K562 (cell line): ENCODE measurements at regions not wholly inside any gene's neighbourhood (a gene's known extent, or its start where the extent isn't known, plus 50 kb on each side); places are given as distances from the start of the nearest gene placed in this dataset.

Source experiments
- ATAC-seq: fragments of 200-7000 bp; cut with Tn5 transposase; 3 replicates; pipeline ENCODE4 v1.9.1; 2020; ENCODE audit warnings: moderate library complexity
- BruUV-seq: library from RNA; stranded (reverse); fragments of 400-500 nt; replicated peaks from 2 replicates; lab custom pipeline; 2021; lab: Mats Ljungman, UMichigan
- CTCF ChIA-PET: fragments of 300-600 bp; formaldehyde crosslinking; extraction: SDS; loops from one replicate; lab custom pipeline; 2021; ENCODE audit warnings: low intra/inter-chr PET ratio; lab: Yijun Ruan, JAX
- POLR2A ChIA-PET: fragments of 300-600, 350-650 bp; sonication (Branson Sonifier 250); formaldehyde crosslinking; extraction: SDS; loops from one replicate; lab custom pipeline; 2021; ENCODE audit warnings: antibody characterized with exemption, inconsistent platforms; lab: Yijun Ruan, JAX
- DNase-seq, 4 experiments: peaks; one replicate each; pipeline versions ENCODE4 v3.0.0 to v3.0.0-alpha.2; 2011 to 2018; ENCODE audit warnings: low spot score in 3 of 4, mixed read lengths in 3 of 4; ENCODE audit errors: extremely low read depth in 1 of 4
- FAIRE-seq: peaks from 2 replicates; lab custom pipeline; 2011; peaks lifted over from hg19 to GRCh38; lab: Jason Lieb, UNC
- H2AFZ ChIP-seq: 2 replicates; pipeline ENCODE4 v1.6.0; 2011; ENCODE audit warnings: low read depth, low read length, control low read depth, inconsistent platforms
- H3K27ac ChIP-seq: fragments of 200-600 bp; 3 replicates; pipeline ENCODE4 v1.8.0; 2011; ENCODE audit warnings: low read depth, mild to moderate bottlenecking, control low read depth, inconsistent platforms, low read length, moderate library complexity, mixed read lengths; ENCODE audit errors: extremely low read depth
- H3K27me3 ChIP-seq, 2 experiments: fragments of 300-600 bp in 1 of 2; 2 replicates in 1 of 2; 3 replicates in 1 of 2; pipeline versions ENCODE4 v1.6.0 to v1.8.0; 2011; ENCODE audit warnings: inconsistent platforms in 2 of 2, low read length in 2 of 2, mild to moderate bottlenecking in 1 of 2, mixed read lengths in 1 of 2, moderate library complexity in 1 of 2; ENCODE audit not compliant: control insufficient read depth in 2 of 2, insufficient read depth in 2 of 2
- H3K36me3 ChIP-seq: fragments of 300-600 bp; 3 replicates; pipeline ENCODE4 v1.8.0; 2011; ENCODE audit warnings: mild to moderate bottlenecking, low read length, inconsistent platforms; ENCODE audit not compliant: control insufficient read depth, insufficient read depth
- H3K4me1 ChIP-seq, 2 experiments: fragments of 200-600 bp in 1 of 2; replicated peaks in 1 of 2; 2 replicates in 1 of 2; 3 replicates in 1 of 2; pipeline versions ENCODE4 v1.5.1 to v1.8.0; 2011; ENCODE audit warnings: inconsistent platforms in 2 of 2, low read length in 2 of 2, mild to moderate bottlenecking in 1 of 2, mixed read lengths in 1 of 2, moderate library complexity in 1 of 2; ENCODE audit not compliant: control insufficient read depth in 2 of 2, insufficient read depth in 2 of 2
- H3K4me2 ChIP-seq: 2 replicates; pipeline ENCODE4 v1.6.1; 2011; ENCODE audit warnings: low read length, control low read depth, inconsistent platforms, mixed read lengths; ENCODE audit not compliant: insufficient read depth
- H3K4me3 ChIP-seq: fragments of 200-600 bp; sonication (generic), shearing (Covaris generic); 2 replicates; pipeline ENCODE4 v1.5.1; 2016; ENCODE audit warnings: control low read depth, inconsistent platforms
- H3K79me2 ChIP-seq: fragments of 200-600 bp; 3 replicates; pipeline ENCODE4 v1.8.0; 2011; ENCODE audit warnings: low read length, inconsistent platforms; ENCODE audit not compliant: control insufficient read depth, insufficient read depth
- H3K9ac ChIP-seq, 2 experiments: 2 replicates each; pipeline versions ENCODE4 v1.6.0 to v1.6.1; 2011; ENCODE audit warnings: low read depth in 2 of 2, low read length in 2 of 2, control low read depth in 1 of 2, inconsistent platforms in 1 of 2, mild to moderate bottlenecking in 1 of 2, mixed read lengths in 1 of 2; ENCODE audit not compliant: insufficient read depth in 1 of 2
- H3K9me1 ChIP-seq: one replicate; pipeline ENCODE4 v1.6.0; 2011; ENCODE audit warnings: inconsistent platforms, mild to moderate bottlenecking, low read length, moderate library complexity; ENCODE audit not compliant: control insufficient read depth, insufficient read depth
- H3K9me3 ChIP-seq: replicated peaks from 2 replicates; pipeline ENCODE4 v1.5.1; 2011; ENCODE audit warnings: low read depth, low read length, inconsistent platforms; ENCODE audit not compliant: control insufficient read depth, insufficient read depth
- H4K20me1 ChIP-seq: replicated peaks from 2 replicates; pipeline ENCODE4 v1.6.1; 2011; ENCODE audit warnings: low read length, inconsistent platforms, mixed read lengths; ENCODE audit not compliant: control insufficient read depth, insufficient read depth
- C11orf30 ChIP-seq: fragments of 450-650 bp; IDR thresholded peaks from 2 replicates; pipeline ENCODE4 v1.6.1; 2016; ENCODE audit warnings: low read depth, mild to moderate bottlenecking
- ILF3 ChIP-seq: fragments of 450-650 bp; IDR thresholded peaks from 2 replicates; pipeline ENCODE4 v1.6.1; 2018; ENCODE audit warnings: antibody characterized with exemption, mild to moderate bottlenecking, moderate library complexity, borderline replicate concordance
- MAFF ChIP-seq: IDR thresholded peaks from 2 replicates; pipeline ENCODE4 v1.6.1; 2012; ENCODE audit warnings: low read length, improper control_type of control experiment
- MAFG ChIP-seq: fragments of 450-650 bp; conservative IDR thresholded peaks from 2 replicates; pipeline ENCODE4 v1.6.1; 2016; ENCODE audit warnings: missing genetic modification characterization, missing compliant biosample characterization
- MAFK ChIP-seq: IDR thresholded peaks from 2 replicates; pipeline ENCODE4 v1.6.1; 2011; ENCODE audit warnings: low read length, improper control_type of control experiment
- NCOA2 ChIP-seq, 2 experiments: fragments of 450-650 bp; IDR thresholded peaks; 2 replicates each; pipeline ENCODE4 v1.6.1; 2018; ENCODE audit warnings: mild to moderate bottlenecking in 2 of 2, moderate library complexity in 1 of 2; ENCODE audit not compliant: partially characterized antibody in 2 of 2
- PHF20 ChIP-seq: fragments of 450-650 bp; IDR thresholded peaks from 2 replicates; pipeline ENCODE4 v1.6.1; 2018; ENCODE audit not compliant: partially characterized antibody
- ZNF316 ChIP-seq: fragments of 450-650 bp; IDR thresholded peaks from 2 replicates; pipeline ENCODE4 v1.6.1; 2016
- WGBS: fragments of 100-300 bp; shearing (Covaris generic); methylation state at CpG from one replicate; pipeline ENCODE4 v1.1.6; 2016; ENCODE audit warnings: low coverage, mixed read lengths; ENCODE audit not compliant: insufficient coverage; ENCODE audit errors: missing lambda C conversion rate; 5-methylcytosine and 5-hydroxymethylcytosine counted together
- in situ Hi-C: fragments of 300-500 bp; cut with MboI; formaldehyde crosslinking; loops from 4 replicates; pipeline ENCODE4 v1.15.0; 2018; ENCODE audit warnings: inconsistent platforms, mixed read lengths
- intact Hi-C: fragments of 100-400 bp; cut with micrococcal nuclease; formaldehyde crosslinking; loops from 2 replicates; pipeline ENCODE4 v1.14.2; 2022
- TF ChIP-seq, protein P1 (sequence below): fragments of 250-450 bp; sonication (Bioruptor Pico); IDR thresholded peaks from 2 replicates; pipeline ENCODE4 v1.8.0; 2021; ENCODE audit warnings: borderline replicate concordance, mild to moderate bottlenecking, moderate library complexity; ENCODE audit not compliant: poor library complexity, severe bottlenecking

DNA sequence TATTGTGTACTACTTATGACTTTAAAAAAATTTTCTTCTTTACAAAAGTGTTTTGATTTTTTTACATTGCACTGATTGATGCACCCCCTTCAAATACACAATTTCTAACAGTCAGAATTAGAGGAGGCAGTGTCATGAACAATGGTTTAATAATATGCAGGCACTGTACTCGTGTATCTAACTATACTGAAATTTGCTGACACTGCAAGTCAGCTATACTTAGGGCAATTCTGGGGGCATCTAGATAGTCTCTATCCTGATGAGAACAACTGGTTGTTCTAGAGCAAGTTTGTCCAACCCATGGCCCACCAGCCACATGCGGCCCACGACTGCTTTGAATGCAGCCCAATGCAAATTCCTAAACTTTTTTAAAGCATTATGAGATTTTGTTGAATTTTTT lies 375.6 kb downstream of the BCKDHB start:
- intact Hi-C loops, result no loop called here
- Histone ChIP-seq H3K9me1 (no peaks in the 10 kb centered on the region), H3K4me1 (no peaks in the 10 kb centered on the region), H3K4me3 (no peak overlapping the region), H3K27ac (no peak overlapping the region), H3K79me2 (no peaks in the 10 kb centered on the region), H3K36me3 (no peaks in the 10 kb centered on the region), H3K9me3 (no peaks in the 10 kb centered on the region), H3K4me2 (no peak overlapping the region), H3K9ac (no peak overlapping the region), H3K27me3 (no peaks in the 10 kb centered on the region), H4K20me1 (no peaks in the 10 kb centered on the region), H2AFZ (no peak overlapping the region)
- no peak for FAIRE-seq
- ChIA-PET CTCF (no interaction called here), POLR2A (no interaction called here)
- no peak for DNase-seq
- peak; percentile 58 for TF ChIP-seq MAFG (tag)
- TF ChIP-seq C11orf30, result peak; percentile 59
- peak; percentile 62; the same call in 1 of the 2 replicates for TF ChIP-seq ZNF316
- TF ChIP-seq ILF3, result no peak
- TF ChIP-seq NCOA2 (IDR thresholded peaks at IDR 0.05; ENCODE audit: partially characterized antibody in 2 of 2), result no peak
- peak; percentile 84 for TF ChIP-seq MAFK
- TF ChIP-seq PHF20, result no peak
- TF ChIP-seq, protein P1, sequence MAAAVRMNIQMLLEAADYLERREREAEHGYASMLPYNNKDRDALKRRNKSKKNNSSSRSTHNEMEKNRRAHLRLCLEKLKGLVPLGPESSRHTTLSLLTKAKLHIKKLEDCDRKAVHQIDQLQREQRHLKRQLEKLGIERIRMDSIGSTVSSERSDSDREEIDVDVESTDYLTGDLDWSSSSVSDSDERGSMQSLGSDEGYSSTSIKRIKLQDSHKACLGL (CRISPR knock-in tag), result no peak
- TF ChIP-seq MAFF, result peak; percentile 79
- BruUV-seq, result no TSS peak
- in situ Hi-C loops, result no loop called here
- no peak for ATAC-seq
- 0% methylated on average over 3 of the region's 3 CpGs for WGBS
